ENCODE measurements at regions not wholly inside any gene's neighbourhood (a gene's known extent, or its start where the extent isn't known, plus 50 kb on each side); places are given as distances from the start of the nearest gene placed in this dataset.

GRCh38 chr5:91472631-91473030 lies 89.5 kb upstream of the ARRDC3 start:
- Histone ChIP-seq H4K20me1 (replicated peaks; ENCODE audit: insufficient read depth) (no peaks in the 10 kb centered on the region), H3K27ac (ENCODE audit: low read depth) (no peak overlapping the region), H3K4me1 (ENCODE audit: insufficient read depth) (no peaks in the 10 kb centered on the region), H3F3A (replicated peaks; ENCODE audit: low read depth) (no peaks in the 10 kb centered on the region), H3K79me2 (replicated peaks; ENCODE audit: insufficient read depth) (no peaks in the 10 kb centered on the region), H3K4me2 (no peak overlapping the region), H3K9me2 (ENCODE audit: insufficient read depth) (0 out of 2 replicates have a peak, but pooled peaks cover 6% of the 10 kb centered on the region), H2AFZ (no peak overlapping the region), H3K27me3 (ENCODE audit: insufficient read depth) (no peaks in the 10 kb centered on the region), H3K4me3 (no peak overlapping the region), H3K36me3 (ENCODE audit: insufficient read depth) (no peaks in the 10 kb centered on the region)
- Mint-ChIP-seq H3K9me3 (no peaks in the 10 kb centered on the region), H3K27me3 (ENCODE audit: insufficient read depth, low read depth, poor library complexity) (no peaks in the 10 kb centered on the region), H3K27ac (no peak overlapping the region), H3K4me1 (no peaks in the 10 kb centered on the region), H3K36me3 (ENCODE audit: low read depth) (no peaks in the 10 kb centered on the region), H3K4me3 (no peak overlapping the region)
- DNase-seq (ENCODE audit: low spot score): no peak
- TF ChIP-seq ZNF462 (CRISPR knock-in tag; IDR thresholded peaks at IDR 0.05) (no peak), ZNF331 (CRISPR knock-in tag; IDR thresholded peaks at IDR 0.05; ENCODE audit: low read depth) (no peak), EZH2 (IDR thresholded peaks at IDR 0.05; ENCODE audit: low read depth, unreplicated experiment) (no peak), STAT1 (IDR thresholded peaks at IDR 0.05; ENCODE audit: unreplicated experiment) (no peak), EZH2phosphoT487 (IDR thresholded peaks at IDR 0.05; ENCODE audit: unreplicated experiment) (no peak), POLR2AphosphoS5 (IDR thresholded peaks at IDR 0.05; ENCODE audit: low read depth) (no peak), NANOG (IDR thresholded peaks at IDR 0.05; ENCODE audit: borderline replicate concordance) (no peak)
- TF ChIP-seq, protein P1, sequence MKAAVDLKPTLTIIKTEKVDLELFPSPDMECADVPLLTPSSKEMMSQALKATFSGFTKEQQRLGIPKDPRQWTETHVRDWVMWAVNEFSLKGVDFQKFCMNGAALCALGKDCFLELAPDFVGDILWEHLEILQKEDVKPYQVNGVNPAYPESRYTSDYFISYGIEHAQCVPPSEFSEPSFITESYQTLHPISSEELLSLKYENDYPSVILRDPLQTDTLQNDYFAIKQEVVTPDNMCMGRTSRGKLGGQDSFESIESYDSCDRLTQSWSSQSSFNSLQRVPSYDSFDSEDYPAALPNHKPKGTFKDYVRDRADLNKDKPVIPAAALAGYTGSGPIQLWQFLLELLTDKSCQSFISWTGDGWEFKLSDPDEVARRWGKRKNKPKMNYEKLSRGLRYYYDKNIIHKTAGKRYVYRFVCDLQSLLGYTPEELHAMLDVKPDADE (IDR thresholded peaks at IDR 0.05): no peak
- TF ChIP-seq, protein P2, sequence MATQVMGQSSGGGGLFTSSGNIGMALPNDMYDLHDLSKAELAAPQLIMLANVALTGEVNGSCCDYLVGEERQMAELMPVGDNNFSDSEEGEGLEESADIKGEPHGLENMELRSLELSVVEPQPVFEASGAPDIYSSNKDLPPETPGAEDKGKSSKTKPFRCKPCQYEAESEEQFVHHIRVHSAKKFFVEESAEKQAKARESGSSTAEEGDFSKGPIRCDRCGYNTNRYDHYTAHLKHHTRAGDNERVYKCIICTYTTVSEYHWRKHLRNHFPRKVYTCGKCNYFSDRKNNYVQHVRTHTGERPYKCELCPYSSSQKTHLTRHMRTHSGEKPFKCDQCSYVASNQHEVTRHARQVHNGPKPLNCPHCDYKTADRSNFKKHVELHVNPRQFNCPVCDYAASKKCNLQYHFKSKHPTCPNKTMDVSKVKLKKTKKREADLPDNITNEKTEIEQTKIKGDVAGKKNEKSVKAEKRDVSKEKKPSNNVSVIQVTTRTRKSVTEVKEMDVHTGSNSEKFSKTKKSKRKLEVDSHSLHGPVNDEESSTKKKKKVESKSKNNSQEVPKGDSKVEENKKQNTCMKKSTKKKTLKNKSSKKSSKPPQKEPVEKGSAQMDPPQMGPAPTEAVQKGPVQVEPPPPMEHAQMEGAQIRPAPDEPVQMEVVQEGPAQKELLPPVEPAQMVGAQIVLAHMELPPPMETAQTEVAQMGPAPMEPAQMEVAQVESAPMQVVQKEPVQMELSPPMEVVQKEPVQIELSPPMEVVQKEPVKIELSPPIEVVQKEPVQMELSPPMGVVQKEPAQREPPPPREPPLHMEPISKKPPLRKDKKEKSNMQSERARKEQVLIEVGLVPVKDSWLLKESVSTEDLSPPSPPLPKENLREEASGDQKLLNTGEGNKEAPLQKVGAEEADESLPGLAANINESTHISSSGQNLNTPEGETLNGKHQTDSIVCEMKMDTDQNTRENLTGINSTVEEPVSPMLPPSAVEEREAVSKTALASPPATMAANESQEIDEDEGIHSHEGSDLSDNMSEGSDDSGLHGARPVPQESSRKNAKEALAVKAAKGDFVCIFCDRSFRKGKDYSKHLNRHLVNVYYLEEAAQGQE (IDR thresholded peaks at IDR 0.05; ENCODE audit: unreplicated experiment): no peak
- no peak for ATAC-seq

Data from GM23338 (cell line).